H9 (cell line): ENCODE measurements at regions not wholly inside any gene's neighbourhood (a gene's known extent, or its start where the extent isn't known, plus 50 kb on each side); places are given as distances from the start of the nearest gene placed in this dataset.

Source experiments
- DNase-seq: peaks from one replicate; pipeline ENCODE4 v3.0.0-alpha.2; 2017
- H2AFZ ChIP-seq: one replicate; pipeline ENCODE4 v1.6.1; 2013; ENCODE audit warnings: mild to moderate bottlenecking, low read length, control low read depth, moderate library complexity
- H2AK5ac ChIP-seq: 2 replicates; pipeline ENCODE4 v1.6.1; 2013; ENCODE audit warnings: low read length, control low read depth, mixed read lengths; ENCODE audit not compliant: insufficient read length
- H2BK120ac ChIP-seq: one replicate; pipeline ENCODE4 v1.6.1; 2013; ENCODE audit warnings: low read depth, mild to moderate bottlenecking, low read length, control low read depth, inconsistent platforms; ENCODE audit not compliant: poor library complexity, severe bottlenecking
- H2BK12ac ChIP-seq: 2 replicates; pipeline ENCODE4 v1.6.1; 2013; ENCODE audit warnings: low read length, control low read depth, mixed read lengths, low read depth; ENCODE audit not compliant: insufficient read length
- H2BK15ac ChIP-seq: 2 replicates; pipeline ENCODE4 v1.6.1; 2013; ENCODE audit warnings: low read depth, low read length, control low read depth
- H2BK20ac ChIP-seq: one replicate; pipeline ENCODE4 v1.6.1; 2013; ENCODE audit warnings: low read depth, mild to moderate bottlenecking, low read length, control low read depth, inconsistent platforms; ENCODE audit not compliant: poor library complexity, severe bottlenecking
- H2BK5ac ChIP-seq: 2 replicates; pipeline ENCODE4 v1.6.1; 2013; ENCODE audit warnings: low read length, control low read depth, mixed read lengths; ENCODE audit not compliant: insufficient read length
- H3K14ac ChIP-seq: 2 replicates; pipeline ENCODE4 v1.6.1; 2013; ENCODE audit warnings: low read length, control low read depth; ENCODE audit not compliant: insufficient read depth
- H3K18ac ChIP-seq: 2 replicates; pipeline ENCODE4 v1.6.1; 2013; ENCODE audit warnings: low read depth, mild to moderate bottlenecking, mixed read lengths, low read length, control low read depth; ENCODE audit not compliant: insufficient read length
- H3K23ac ChIP-seq: 2 replicates; pipeline ENCODE4 v1.6.1; 2013; ENCODE audit warnings: low read length, control low read depth, mixed read lengths, low read depth; ENCODE audit not compliant: insufficient read length
- H3K23me2 ChIP-seq: 2 replicates; pipeline ENCODE4 v1.6.1; 2013; ENCODE audit warnings: low read depth, mild to moderate bottlenecking, mixed read lengths, low read length, control low read depth; ENCODE audit not compliant: insufficient read length, poor library complexity, severe bottlenecking
- H3K27ac ChIP-seq: 2 replicates; pipeline ENCODE4 v1.5.1; 2013; ENCODE audit warnings: low read length, control low read depth, mixed read lengths, low read depth; ENCODE audit not compliant: insufficient read length
- H3K27me3 ChIP-seq: 2 replicates; pipeline ENCODE4 v1.6.1; 2013; ENCODE audit warnings: low read length, control low read depth, inconsistent platforms; ENCODE audit not compliant: insufficient read depth
- H3K4ac ChIP-seq: 2 replicates; pipeline ENCODE4 v1.6.1; 2013; ENCODE audit warnings: low read depth, mild to moderate bottlenecking, control low read depth, inconsistent platforms, low read length, moderate library complexity
- H3K4me1 ChIP-seq: 2 replicates; pipeline ENCODE4 v1.6.1; 2013; ENCODE audit warnings: low read length, control low read depth, inconsistent platforms; ENCODE audit not compliant: insufficient read depth
- H3K4me2 ChIP-seq: 2 replicates; pipeline ENCODE4 v1.6.1; 2013; ENCODE audit warnings: low read length, control low read depth, mixed read lengths; ENCODE audit not compliant: insufficient read length, insufficient read depth
- H3K56ac ChIP-seq: 2 replicates; pipeline ENCODE4 v1.6.1; 2013; ENCODE audit warnings: low read depth, mild to moderate bottlenecking, mixed read lengths, low read length, control low read depth; ENCODE audit not compliant: insufficient read length
- H3K79me1 ChIP-seq: 2 replicates; pipeline ENCODE4 v1.6.1; 2013; ENCODE audit warnings: low read depth, mild to moderate bottlenecking, moderate library complexity, low read length, control low read depth, inconsistent platforms; ENCODE audit not compliant: insufficient read depth, poor library complexity, severe bottlenecking
- H3K79me2 ChIP-seq: 2 replicates; pipeline ENCODE4 v1.6.1; 2013; ENCODE audit warnings: low read length, control low read depth, inconsistent platforms; ENCODE audit not compliant: insufficient read depth
- H3K9ac ChIP-seq: 2 replicates; pipeline ENCODE4 v1.6.1; 2013; ENCODE audit warnings: low read length, control low read depth, mixed read lengths; ENCODE audit not compliant: insufficient read length; ENCODE audit errors: extremely low read depth
- H3K9me3 ChIP-seq: one replicate; pipeline ENCODE4 v1.6.1; 2013; ENCODE audit warnings: low read depth, low read length, inconsistent platforms; ENCODE audit not compliant: control insufficient read depth
- H3T11ph ChIP-seq: one replicate; pipeline ENCODE4 v1.6.1; 2013; ENCODE audit warnings: mild to moderate bottlenecking, low read length, control low read depth, inconsistent platforms
- H4K20me1 ChIP-seq: one replicate; pipeline ENCODE4 v1.6.1; 2013; ENCODE audit not compliant: control insufficient read depth, insufficient read length, insufficient read depth
- H4K5ac ChIP-seq: 2 replicates; pipeline ENCODE4 v1.6.1; 2013; ENCODE audit warnings: low read depth, mild to moderate bottlenecking, mixed read lengths, low read length, control low read depth; ENCODE audit not compliant: insufficient read length
- H4K8ac ChIP-seq: replicated peaks from 2 replicates; pipeline ENCODE4 v1.6.1; 2013; ENCODE audit warnings: low read length, control low read depth, mixed read lengths, low read depth; ENCODE audit not compliant: insufficient read length
- H4K91ac ChIP-seq: 2 replicates; pipeline ENCODE4 v1.6.1; 2013; ENCODE audit warnings: low read depth, mild to moderate bottlenecking, moderate library complexity, mixed read lengths, low read length, control low read depth; ENCODE audit not compliant: insufficient read length
- H3K27ac Mint-ChIP-seq, 3 experiments: 2 replicates in 2 of 3; 3 replicates in 1 of 3; pipeline ENCODE4 v1.8.0; 2020 to 2021; ENCODE audit warnings: mixed read lengths in 3 of 3, mild to moderate bottlenecking in 1 of 3, moderate library complexity in 1 of 3
- H3K27me3 Mint-ChIP-seq: 2 replicates; pipeline ENCODE4 v1.8.0; 2021; ENCODE audit warnings: low read depth, mild to moderate bottlenecking, moderate library complexity, mixed read lengths
- H3K36me3 Mint-ChIP-seq, 3 experiments: 2 replicates in 2 of 3; 3 replicates in 1 of 3; pipeline ENCODE4 v1.8.0; 2020 to 2021; ENCODE audit warnings: low read depth in 3 of 3, mixed read lengths in 3 of 3; ENCODE audit not compliant: insufficient read depth in 1 of 3
- H3K4me1 Mint-ChIP-seq, 2 experiments: 2 replicates each; pipeline ENCODE4 v1.8.0; 2020; ENCODE audit warnings: mixed read lengths in 2 of 2
- H3K4me3 Mint-ChIP-seq, 2 experiments: 2 replicates in 1 of 2; 3 replicates in 1 of 2; pipeline ENCODE4 v1.8.0; 2020 to 2021; ENCODE audit warnings: mild to moderate bottlenecking in 2 of 2, mixed read lengths in 2 of 2, moderate library complexity in 1 of 2
- H3K9me3 Mint-ChIP-seq, 2 experiments: 2 replicates in 1 of 2; 3 replicates in 1 of 2; pipeline ENCODE4 v1.8.0; 2020; ENCODE audit warnings: mild to moderate bottlenecking in 2 of 2, mixed read lengths in 2 of 2, moderate library complexity in 1 of 2
- WGBS: extraction: QIAGEN DNeasy Blood & Tissue Kit; methylation state at CpG from one replicate; pipeline ENCODE4 v1.1.7; 2013; ENCODE audit warnings: missing lambda C conversion rate, low lambda C conversion rate, mixed read lengths; ENCODE audit not compliant: insufficient read length; ENCODE audit errors: extremely low coverage; 5-methylcytosine and 5-hydroxymethylcytosine counted together
- TF ChIP-seq, protein P1 (sequence below): fragments of 200-600 bp; sonication (generic); conservative IDR thresholded peaks from 3 replicates; pipeline ENCODE4 v1.8.0; 2021; ENCODE audit warnings: antibody characterized with exemption, mild to moderate bottlenecking

GRCh38 chr1:30280572-30280971 is 442.8 kb downstream of the MATN1 start:
- H4K91ac ChIP-seq = no peak overlapping the region
- no CpG with 5 or more reads among the region's 2 CpGs for WGBS
- no peak overlapping the region for H2BK20ac ChIP-seq
- H2AFZ ChIP-seq = no peak overlapping the region
- H3K27me3 Mint-ChIP-seq = peaks cover 3% of the 10 kb centered on the region
- no peak overlapping the region for H4K5ac ChIP-seq
- no peaks in the 10 kb centered on the region for H3K36me3 Mint-ChIP-seq
- no peak for DNase-seq
- H3K9ac ChIP-seq = no peak overlapping the region
- H2BK120ac ChIP-seq = no peak overlapping the region
- no peaks in the 10 kb centered on the region; a peak in 1 of 5 replicates for H3K9me3 Mint-ChIP-seq
- H3K4me1 ChIP-seq = no peaks in the 10 kb centered on the region
- no peak overlapping the region for H3K14ac ChIP-seq
- H3K79me2 ChIP-seq = no peaks in the 10 kb centered on the region
- no peak overlapping the region for H3K18ac ChIP-seq
- no peak overlapping the region for H3K4me2 ChIP-seq
- no peak overlapping the region for H4K8ac ChIP-seq
- H3T11ph ChIP-seq = no peak overlapping the region
- H2BK12ac ChIP-seq = no peak overlapping the region
- no peak overlapping the region for H2BK15ac ChIP-seq
- H3K23ac ChIP-seq = no peak overlapping the region
- H3K27me3 ChIP-seq = no peaks in the 10 kb centered on the region
- no peak overlapping the region for H3K4me3 Mint-ChIP-seq
- H3K27ac Mint-ChIP-seq = no peak overlapping the region
- H3K4ac ChIP-seq = no peak overlapping the region
- no peak overlapping the region for H2AK5ac ChIP-seq
- no peaks in the 10 kb centered on the region for H3K4me1 Mint-ChIP-seq
- TF ChIP-seq, protein P1, sequence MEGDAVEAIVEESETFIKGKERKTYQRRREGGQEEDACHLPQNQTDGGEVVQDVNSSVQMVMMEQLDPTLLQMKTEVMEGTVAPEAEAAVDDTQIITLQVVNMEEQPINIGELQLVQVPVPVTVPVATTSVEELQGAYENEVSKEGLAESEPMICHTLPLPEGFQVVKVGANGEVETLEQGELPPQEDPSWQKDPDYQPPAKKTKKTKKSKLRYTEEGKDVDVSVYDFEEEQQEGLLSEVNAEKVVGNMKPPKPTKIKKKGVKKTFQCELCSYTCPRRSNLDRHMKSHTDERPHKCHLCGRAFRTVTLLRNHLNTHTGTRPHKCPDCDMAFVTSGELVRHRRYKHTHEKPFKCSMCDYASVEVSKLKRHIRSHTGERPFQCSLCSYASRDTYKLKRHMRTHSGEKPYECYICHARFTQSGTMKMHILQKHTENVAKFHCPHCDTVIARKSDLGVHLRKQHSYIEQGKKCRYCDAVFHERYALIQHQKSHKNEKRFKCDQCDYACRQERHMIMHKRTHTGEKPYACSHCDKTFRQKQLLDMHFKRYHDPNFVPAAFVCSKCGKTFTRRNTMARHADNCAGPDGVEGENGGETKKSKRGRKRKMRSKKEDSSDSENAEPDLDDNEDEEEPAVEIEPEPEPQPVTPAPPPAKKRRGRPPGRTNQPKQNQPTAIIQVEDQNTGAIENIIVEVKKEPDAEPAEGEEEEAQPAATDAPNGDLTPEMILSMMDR = no peak
- no peak overlapping the region for H2BK5ac ChIP-seq
- H4K20me1 ChIP-seq = no peaks in the 10 kb centered on the region
- H3K56ac ChIP-seq = no peak overlapping the region
- H3K79me1 ChIP-seq = no peaks in the 10 kb centered on the region
- no peak overlapping the region for H3K27ac ChIP-seq
- H3K9me3 ChIP-seq = no peaks in the 10 kb centered on the region
- H3K23me2 ChIP-seq = no peaks in the 10 kb centered on the region
